HEK293 (cell line): ENCODE measurements at regions not wholly inside any gene's neighbourhood (a gene's known extent, or its start where the extent isn't known, plus 50 kb on each side); places are given as distances from the start of the nearest gene placed in this dataset.

ENCODE experiments used
- CTCF ChIA-PET: fragments of 350-600 bp; formaldehyde crosslinking; extraction: SDS; loops from one replicate; lab custom pipeline; 2021; ENCODE audit warnings: antibody characterized with exemption; lab: Yijun Ruan, JAX
- POLR2A ChIA-PET: fragments of 300-600 bp; formaldehyde crosslinking; extraction: SDS; loops from one replicate; lab custom pipeline; 2020; ENCODE audit warnings: antibody characterized with exemption, inconsistent platforms; lab: Yijun Ruan, JAX
- H3K27ac ChIP-seq: fragments of 200-500 bp; sonication (Bioruptor generic); 2 replicates; pipeline ENCODE4 v1.5.1; 2014; ENCODE audit warnings: low read depth, low read length, control low read depth, inconsistent platforms; ENCODE audit errors: extremely low read depth
- H3K36me3 ChIP-seq, 2 experiments: fragments of 200-500 bp in 1 of 2; sonication (Bioruptor generic) in 1 of 2; 1 replicate in 1 of 2; 2 replicates in 1 of 2; pipeline ENCODE4 v1.5.1; 2014 to 2017; ENCODE audit warnings: inconsistent platforms in 2 of 2, low read length in 2 of 2; ENCODE audit not compliant: control insufficient read depth in 2 of 2, insufficient read depth in 1 of 2
- H3K4me1 ChIP-seq: fragments of 200-500 bp; sonication (Bioruptor generic); 2 replicates; pipeline ENCODE4 v1.5.1; 2014; ENCODE audit warnings: mild to moderate bottlenecking, low read length, inconsistent platforms; ENCODE audit not compliant: control insufficient read depth, insufficient read depth
- H3K4me3 ChIP-seq: 2 replicates; pipeline ENCODE4 v1.5.1; 2011; ENCODE audit warnings: low read depth, mild to moderate bottlenecking, control low read depth, low read length, moderate library complexity
- H3K9me3 ChIP-seq: fragments of 200-500 bp; sonication (Bioruptor generic); 2 replicates; pipeline ENCODE4 v1.5.1; 2014; ENCODE audit warnings: low read depth, low read length, inconsistent platforms; ENCODE audit not compliant: control insufficient read depth, insufficient read depth
- ATF2 ChIP-seq: fragments of 450-650 bp; formaldehyde crosslinking; IDR thresholded peaks from 2 replicates; pipeline ENCODE4 v1.5.1; 2016; ENCODE audit warnings: missing biosample characterization, missing genetic modification characterization, low read depth
- HOXA7 ChIP-seq: sonication (generic); formaldehyde crosslinking; IDR thresholded peaks from 2 replicates; pipeline ENCODE4 v1.8.1; 2022; ENCODE audit warnings: missing genetic modification reagents, borderline replicate concordance
- KLF10 ChIP-seq: fragments of 450-650 bp; IDR thresholded peaks from 2 replicates; pipeline ENCODE4 v1.5.1; 2018; ENCODE audit warnings: missing biosample characterization, mild to moderate bottlenecking, missing genetic modification characterization
- OVOL3 ChIP-seq: fragments of 450-650 bp; formaldehyde crosslinking; IDR thresholded peaks from 2 replicates; pipeline ENCODE4 v1.5.1; 2016; ENCODE audit warnings: missing biosample characterization, missing genetic modification characterization
- ZBTB26 ChIP-seq: fragments of 450-650 bp; formaldehyde crosslinking; optimal IDR thresholded peaks from 2 replicates; pipeline ENCODE3; 2016; ENCODE audit warnings: missing biosample characterization, mild to moderate bottlenecking, missing genetic modification characterization
- ZBTB8A ChIP-seq: fragments of 450-650 bp; formaldehyde crosslinking; IDR thresholded peaks from 2 replicates; pipeline ENCODE4 v1.5.1; 2016; ENCODE audit warnings: missing biosample characterization, missing genetic modification characterization
- ZNF10 ChIP-seq: fragments of 450-650 bp; formaldehyde crosslinking; IDR thresholded peaks from 2 replicates; pipeline ENCODE4 v1.5.1; 2017; ENCODE audit warnings: missing biosample characterization, missing genetic modification characterization
- ZNF114 ChIP-seq: fragments of 450-650 bp; formaldehyde crosslinking; IDR thresholded peaks from 2 replicates; pipeline ENCODE4 v1.5.0; 2017; ENCODE audit warnings: missing biosample characterization, missing genetic modification characterization
- ZNF146 ChIP-seq: fragments of 450-650 bp; formaldehyde crosslinking; IDR thresholded peaks from 2 replicates; pipeline ENCODE4 v1.5.1; 2016; ENCODE audit warnings: missing biosample characterization, missing genetic modification characterization
- ZNF2 ChIP-seq: fragments of 450-650 bp; formaldehyde crosslinking; IDR thresholded peaks from 2 replicates; pipeline ENCODE4 v1.5.1; 2016; ENCODE audit warnings: missing biosample characterization, missing genetic modification characterization
- ZNF266 ChIP-seq: fragments of 450-650 bp; formaldehyde crosslinking; IDR thresholded peaks from 2 replicates; pipeline ENCODE4 v1.5.1; 2016; ENCODE audit warnings: missing biosample characterization, missing genetic modification characterization, low read depth
- ZNF645 ChIP-seq: fragments of 450-650 bp; formaldehyde crosslinking; IDR thresholded peaks from 2 replicates; pipeline ENCODE4; 2016; ENCODE audit warnings: missing biosample characterization, missing genetic modification characterization
- ZNF768 ChIP-seq: fragments of 450-650 bp; formaldehyde crosslinking; IDR thresholded peaks from 2 replicates; pipeline ENCODE4 v1.5.1; 2018; ENCODE audit warnings: missing biosample characterization, mild to moderate bottlenecking, missing genetic modification characterization
- ZNF776 ChIP-seq: fragments of 450-650 bp; formaldehyde crosslinking; IDR thresholded peaks from 2 replicates; pipeline ENCODE4 v1.5.0; 2017; ENCODE audit warnings: missing biosample characterization, missing genetic modification characterization, borderline replicate concordance
- ZSCAN18 ChIP-seq: fragments of 450-650 bp; formaldehyde crosslinking; IDR thresholded peaks from 2 replicates; pipeline ENCODE4 v1.5.1; 2016; ENCODE audit warnings: missing biosample characterization, missing genetic modification characterization
- TF ChIP-seq, protein P1 (sequence below): fragments of 450-650 bp; formaldehyde crosslinking; IDR thresholded peaks from 2 replicates; pipeline ENCODE4 v1.5.1; 2016; ENCODE audit warnings: missing biosample characterization, missing genetic modification characterization
- TF ChIP-seq, protein P2 (sequence below): fragments of 450-650 bp; formaldehyde crosslinking; IDR thresholded peaks from 2 replicates; pipeline ENCODE4 v1.5.1; 2016; ENCODE audit warnings: missing biosample characterization, missing genetic modification characterization

GRCh38 chr5:87785554-87786335 is 373.0 kb upstream of the CCNH start:
- CTCF ChIA-PET, result interaction anchor here (0.7 to 2.0 kb wide), 2 partner anchors 890 to 905 kb away, joined by 3 to 12 read pairs; no protein-coding TSS in a partner anchor
- TF ChIP-seq ZNF146 (tag by site-specific recombination) (no peak), ZBTB8A (tag by site-specific recombination) (no peak), ZNF768 (tag by site-specific recombination) (no peak), ZNF2 (tag by site-specific recombination) (no peak), ATF2 (no peak), ZNF776 (tag by site-specific recombination) (no peak), ZNF266 (no peak), OVOL3 (tag by site-specific recombination) (no peak), ZNF114 (tag by site-specific recombination) (no peak), HOXA7 (CRISPR knock-in tag) (no peak), ZNF10 (tag by site-specific recombination) (no peak), ZNF645 (tag by site-specific recombination) (no peak), ZSCAN18 (tag by site-specific recombination) (no peak), ZBTB26 (tag by site-specific recombination) (no peak), KLF10 (tag by site-specific recombination) (no peak)
- TF ChIP-seq, protein P1, sequence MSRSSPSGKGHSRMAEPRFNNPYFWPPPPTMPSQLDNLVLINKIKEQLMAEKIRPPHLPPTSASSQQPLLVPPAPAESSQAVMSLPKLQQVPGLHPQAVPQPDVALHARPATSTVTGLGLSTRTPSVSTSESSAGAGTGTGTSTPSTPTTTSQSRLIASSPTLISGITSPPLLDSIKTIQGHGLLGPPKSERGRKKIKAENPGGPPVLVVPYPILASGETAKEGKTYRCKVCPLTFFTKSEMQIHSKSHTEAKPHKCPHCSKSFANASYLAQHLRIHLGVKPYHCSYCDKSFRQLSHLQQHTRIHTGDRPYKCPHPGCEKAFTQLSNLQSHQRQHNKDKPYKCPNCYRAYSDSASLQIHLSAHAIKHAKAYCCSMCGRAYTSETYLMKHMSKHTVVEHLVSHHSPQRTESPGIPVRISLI (tag by site-specific recombination), result no peak
- TF ChIP-seq, protein P2, sequence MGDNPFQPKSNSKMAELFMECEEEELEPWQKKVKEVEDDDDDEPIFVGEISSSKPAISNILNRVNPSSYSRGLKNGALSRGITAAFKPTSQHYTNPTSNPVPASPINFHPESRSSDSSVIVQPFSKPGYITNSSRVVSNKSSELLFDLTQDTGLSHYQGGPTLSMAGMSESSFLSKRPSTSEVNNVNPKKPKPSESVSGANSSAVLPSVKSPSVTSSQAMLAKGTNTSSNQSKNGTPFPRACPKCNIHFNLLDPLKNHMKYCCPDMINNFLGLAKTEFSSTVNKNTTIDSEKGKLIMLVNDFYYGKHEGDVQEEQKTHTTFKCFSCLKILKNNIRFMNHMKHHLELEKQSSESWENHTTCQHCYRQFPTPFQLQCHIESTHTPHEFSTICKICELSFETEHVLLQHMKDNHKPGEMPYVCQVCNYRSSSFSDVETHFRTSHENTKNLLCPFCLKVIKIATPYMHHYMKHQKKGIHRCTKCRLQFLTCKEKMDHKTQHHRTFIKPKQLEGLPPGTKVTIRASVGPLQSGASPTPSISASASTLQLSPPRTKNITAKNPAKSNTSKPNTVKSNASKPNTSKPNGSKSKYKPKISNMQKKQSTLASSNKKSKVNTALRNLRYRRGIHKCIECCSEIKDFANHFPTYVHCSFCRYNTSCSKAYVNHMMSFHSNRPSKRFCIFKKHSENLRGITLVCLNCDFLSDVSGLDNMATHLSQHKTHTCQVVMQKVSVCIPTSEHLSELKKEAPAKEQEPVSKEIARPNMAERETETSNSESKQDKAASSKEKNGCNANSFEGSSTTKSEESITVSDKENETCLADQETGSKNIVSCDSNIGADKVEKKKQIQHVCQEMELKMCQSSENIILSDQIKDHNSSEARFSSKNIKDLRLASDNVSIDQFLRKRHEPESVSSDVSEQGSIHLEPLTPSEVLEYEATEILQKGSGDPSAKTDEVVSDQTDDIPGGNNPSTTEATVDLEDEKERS (tag by site-specific recombination), result no peak

More at GRCh38 chr5:87785554-87786335, 373.0 kb upstream of the CCNH start:
- H3K4me3 ChIP-seq, result no peak overlapping the region
- POLR2A ChIA-PET, result no interaction called here
- no peak overlapping the region for H3K27ac ChIP-seq
- H3K4me1 ChIP-seq, result no peaks in the 10 kb centered on the region; the same call in 1 of the 2 replicates
- no peaks in the 10 kb centered on the region for H3K36me3 ChIP-seq
- no peaks in the 10 kb centered on the region for H3K9me3 ChIP-seq
